GM19238 (cell line): ENCODE measurements at regions not wholly inside any gene's neighbourhood (a gene's known extent, or its start where the extent isn't known, plus 50 kb on each side); places are given as distances from the start of the nearest gene placed in this dataset.

ENCODE experiments used
- DNase-seq: peaks from one replicate; pipeline ENCODE4 v3.0.0; 2011; ENCODE audit warnings: low spot score; ENCODE audit not compliant: insufficient read length

- no peak for DNase-seq
These were observed 175.3 kb upstream of the CST7 start for GRCh38 chr20:24773751-24774201.

GRCh38 chr20:24775966-24776365 lies 173.1 kb upstream of the CST7 start:
- DNase-seq: no peak

GRCh38 chr20:24776755-24777271 lies 172.3 kb upstream of the CST7 start:
- DNase-seq: no peak

GRCh38 chr20:24777746-24778145 lies 171.3 kb upstream of the CST7 start:
- no peak for DNase-seq

- no peak for DNase-seq
These were observed 170.5 kb upstream of the CST7 start for GRCh38 chr20:24778585-24779031.

GRCh38 chr20:24779131-24779530 lies 169.9 kb upstream of the CST7 start:
- no peak for DNase-seq

- DNase-seq: no peak
These were observed 169.1 kb upstream of the CST7 start for GRCh38 chr20:24779946-24780345.

- DNase-seq: no peak
These were observed 168.2 kb upstream of the CST7 start for GRCh38 chr20:24780674-24781417.

GRCh38 chr20:24781418-24781980 lies 167.6 kb upstream of the CST7 start:
- DNase-seq: no peak

- no peak for DNase-seq
These were observed 166.8 kb upstream of the CST7 start for GRCh38 chr20:24782301-24782700.

GRCh38 chr20:24782801-24783630 lies 166.1 kb upstream of the CST7 start:
- no peak for DNase-seq

GRCh38 chr20:24783631-24784492 lies 165.2 kb upstream of the CST7 start:
- peak; percentile 41 for DNase-seq

- DNase-seq: no peak
These were observed 164.5 kb upstream of the CST7 start for GRCh38 chr20:24784607-24785006.

- DNase-seq: no peak
These were observed 163.6 kb upstream of the CST7 start for GRCh38 chr20:24785141-24786110.

- DNase-seq: no peak
These were observed 163.0 kb upstream of the CST7 start for GRCh38 chr20:24786111-24786495.

- DNase-seq: no peak
These were observed 162.4 kb upstream of the CST7 start for GRCh38 chr20:24786646-24787045.

GRCh38 chr20:24787071-24787470 lies 162.0 kb upstream of the CST7 start:
- no peak for DNase-seq

GRCh38 chr20:24787621-24788020 lies 161.4 kb upstream of the CST7 start:
- DNase-seq: no peak

- DNase-seq: no peak
These were observed 159.2 kb upstream of the CST7 start for GRCh38 chr20:24789877-24790276.

GRCh38 chr20:24790746-24791283 lies 158.3 kb upstream of the CST7 start:
- DNase-seq: no peak
